ENCODE measurements at regions not wholly inside any gene's neighbourhood (a gene's known extent, or its start where the extent isn't known, plus 50 kb on each side); places are given as distances from the start of the nearest gene placed in this dataset.
"Not testable (repeated sequence)": the region's sequence is repeated elsewhere in the genome, so short reads cannot be mapped to it uniquely, and the experiment has no call there.

DNA sequence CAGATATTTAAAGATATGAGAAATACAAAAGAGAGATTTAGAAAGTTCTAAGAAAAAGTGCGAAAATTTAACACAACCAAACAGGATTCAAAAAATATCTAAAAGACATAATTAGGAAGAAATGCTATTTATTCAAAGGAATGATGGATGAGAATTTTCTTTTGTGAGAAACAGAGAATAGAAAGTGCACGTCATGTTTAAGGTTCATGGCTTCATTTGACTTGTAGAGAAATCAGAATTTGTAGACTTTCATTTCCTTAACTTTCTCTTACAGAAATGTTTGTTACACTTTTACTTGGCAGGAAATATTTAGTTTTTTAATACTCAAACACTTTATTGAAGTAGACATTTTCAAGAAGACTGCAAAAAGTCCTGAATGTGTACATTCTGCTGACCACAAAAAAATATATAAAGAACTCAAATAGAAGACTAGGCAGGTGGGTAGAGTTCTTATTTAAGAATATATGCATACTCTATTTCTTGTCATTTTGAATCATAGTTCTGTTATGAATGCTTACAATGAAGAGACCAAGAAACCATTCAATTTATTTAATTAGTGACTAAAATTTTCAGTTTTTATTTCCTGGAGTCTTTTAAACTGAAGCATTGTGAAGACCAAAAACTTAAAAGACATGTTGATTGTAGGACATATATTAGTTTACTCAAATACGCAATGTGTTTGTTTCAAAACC is 710.5 kb upstream of the HS3ST5 start:
- no peak for DNase-seq

DNA sequence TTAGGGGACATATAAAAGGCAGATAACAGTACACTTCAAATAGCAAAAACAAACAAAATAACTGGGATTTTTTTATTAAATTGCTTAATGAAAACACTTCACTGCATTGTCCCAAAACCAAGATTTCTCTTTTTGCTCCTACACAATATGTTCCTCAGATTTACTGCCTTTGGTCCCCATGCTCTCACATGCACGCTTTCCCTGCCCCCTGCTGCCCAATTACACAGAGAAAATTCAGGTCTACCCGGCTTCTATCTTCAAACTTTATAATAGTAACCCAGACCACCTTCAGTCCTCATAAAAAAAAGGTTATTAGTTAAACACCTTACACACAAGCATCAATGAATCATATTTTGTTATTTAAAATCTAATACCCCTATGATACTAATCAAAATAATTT is 673.8 kb upstream of the HS3ST5 start:
- no peak for DNase-seq

DNA sequence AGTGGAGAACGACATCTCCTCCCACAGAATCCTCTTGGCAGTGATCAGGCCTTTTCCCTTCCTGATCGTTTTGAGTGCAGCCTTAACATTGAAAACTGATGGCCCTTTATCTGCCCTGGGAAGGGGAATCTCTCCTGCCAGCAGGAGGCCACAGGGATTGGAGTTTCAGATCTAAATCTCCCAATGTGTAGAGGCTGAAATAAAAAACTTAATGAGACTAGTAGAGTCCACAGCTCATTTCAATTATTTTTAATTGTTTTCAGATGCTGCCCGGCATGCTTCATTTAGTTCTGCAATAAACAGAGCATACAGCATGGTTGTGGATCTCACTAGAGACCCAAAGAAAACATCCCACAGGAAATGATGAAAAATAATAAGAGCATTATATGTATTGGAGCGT is 662.2 kb upstream of the HS3ST5 start:
- peak; percentile 1 for DNase-seq

DNA sequence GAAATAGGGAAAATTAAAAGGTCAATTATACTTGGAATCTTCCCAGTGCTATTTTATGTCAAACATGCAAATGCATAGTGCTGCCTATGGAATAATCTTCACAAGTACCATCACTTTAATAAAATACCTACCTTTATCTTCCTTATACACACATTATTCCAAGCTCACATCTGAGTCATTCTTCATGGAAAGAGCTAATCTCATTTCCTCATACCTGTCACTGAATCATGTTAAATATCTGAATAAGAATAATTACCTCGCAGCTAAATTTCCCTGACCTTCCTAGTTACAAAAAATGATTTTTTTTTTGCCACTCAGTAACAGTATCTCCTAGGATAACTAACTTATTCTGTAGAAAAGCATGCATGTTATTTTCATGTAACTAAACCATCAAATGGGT is 661.4 kb upstream of the HS3ST5 start:
- DNase-seq = no peak

DNA sequence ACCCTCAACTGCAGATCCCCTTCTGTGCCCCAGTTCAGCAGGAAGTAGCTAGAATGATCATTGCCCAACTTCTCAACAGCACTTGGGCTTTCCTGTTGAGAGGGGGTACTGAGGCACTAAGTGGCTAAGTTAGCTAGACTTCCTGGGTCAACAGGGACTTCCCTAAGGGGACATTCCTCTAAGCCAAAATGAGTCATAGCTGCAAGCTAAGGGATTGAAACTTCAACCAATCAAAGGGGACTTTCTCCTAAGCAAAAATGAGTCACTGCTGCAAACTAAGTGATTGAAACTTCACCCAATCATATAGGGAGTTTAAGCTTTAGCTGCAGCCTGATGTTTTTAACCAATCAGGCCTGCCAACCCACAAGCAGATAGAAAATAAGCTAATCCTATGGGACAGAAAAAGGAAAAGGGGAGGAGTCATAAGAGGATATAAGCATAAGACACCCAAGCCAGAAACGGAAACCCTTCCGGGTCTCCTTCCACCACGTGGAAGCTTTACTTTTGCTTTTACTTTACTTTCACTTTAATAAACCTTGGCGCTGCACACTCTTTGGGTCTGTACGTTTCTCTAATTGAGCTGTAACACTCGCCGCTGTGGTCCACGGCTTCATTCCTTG is 659.0 kb upstream of the HS3ST5 start:
- DNase-seq = no peak

DNA sequence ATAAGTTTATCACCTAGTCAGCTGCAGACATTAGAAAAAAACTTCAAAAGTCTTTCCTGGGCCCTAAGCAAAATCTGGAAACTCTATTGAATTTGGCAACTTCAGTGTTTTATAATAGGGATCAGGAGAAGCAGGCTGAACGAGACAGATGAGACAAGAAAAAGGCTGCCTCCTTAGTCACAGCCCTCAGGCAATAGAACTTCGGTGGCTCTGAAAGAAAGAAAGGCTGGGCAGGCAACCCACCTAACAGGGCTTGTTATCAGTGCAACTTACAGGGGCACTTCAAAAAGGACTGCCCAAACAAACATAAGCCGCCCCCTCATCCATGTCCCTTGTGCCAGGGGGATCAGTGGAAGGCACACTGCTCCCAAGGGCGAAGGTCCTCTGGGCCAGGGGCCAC is 657.9 kb upstream of the HS3ST5 start:
- no peak for DNase-seq

DNA sequence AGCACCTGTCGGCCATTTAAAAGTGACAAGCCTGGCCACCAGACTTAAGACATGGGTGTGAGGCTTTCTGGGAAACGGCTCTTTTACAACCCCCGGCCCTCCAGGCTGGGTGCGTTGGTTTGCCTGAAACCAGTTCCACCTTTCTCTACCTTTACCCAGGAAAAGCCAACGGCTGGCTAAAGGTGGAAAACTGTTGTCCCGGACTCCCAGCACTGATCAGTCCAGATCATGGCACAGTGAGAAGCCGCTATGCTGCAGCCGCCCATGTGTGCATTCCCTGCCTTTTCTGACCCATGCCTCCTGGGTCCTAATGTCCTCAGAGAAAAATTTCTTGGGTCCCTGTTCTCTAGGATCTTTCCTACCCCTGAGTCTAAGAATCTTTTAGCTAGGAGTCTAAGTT is 655.7 kb upstream of the HS3ST5 start:
- DNase-seq = no peak

DNA sequence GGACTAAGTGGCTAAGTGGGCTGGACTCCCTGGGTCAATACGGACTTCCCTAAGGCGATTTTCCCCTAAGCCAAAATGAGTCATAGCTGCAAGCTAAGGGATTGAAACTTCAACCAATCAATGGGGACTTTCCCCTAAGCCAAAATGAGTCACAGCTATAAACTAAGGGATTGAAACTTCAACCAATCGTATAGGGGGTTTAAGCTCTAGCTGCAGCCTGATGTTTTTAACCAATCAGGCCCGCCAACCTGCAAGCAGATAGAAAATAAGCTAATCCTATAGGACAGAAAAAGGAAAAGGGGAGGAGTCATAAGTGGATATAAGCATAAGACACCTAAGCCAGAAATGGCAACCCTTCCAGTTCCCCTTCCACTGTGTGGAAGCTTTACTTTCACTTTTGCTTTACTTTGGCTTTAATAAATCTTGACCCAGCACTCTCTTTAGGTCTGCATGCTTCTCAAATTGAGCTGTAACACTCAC is 655.0 kb upstream of the HS3ST5 start:
- DNase-seq = no peak

DNA sequence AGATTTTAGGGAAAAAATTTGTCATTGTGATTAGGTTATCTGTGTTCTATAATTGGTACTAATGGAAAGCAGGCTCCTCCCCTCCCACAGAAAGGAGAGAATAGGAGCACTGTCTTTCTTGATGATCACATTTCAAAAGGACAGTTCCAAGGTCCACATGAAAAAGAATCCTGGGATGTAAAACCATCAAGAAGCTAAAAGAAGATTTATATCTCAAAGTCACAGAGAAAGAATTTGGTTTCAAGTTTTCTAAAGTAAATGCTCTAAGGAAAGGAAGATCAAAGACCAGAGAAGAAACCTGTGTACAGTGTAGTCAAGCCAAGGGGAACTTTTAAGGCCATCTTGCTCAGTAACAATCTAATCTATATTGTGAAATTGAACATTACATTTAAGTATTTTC is 652.7 kb upstream of the HS3ST5 start:
- no peak for DNase-seq

DNA sequence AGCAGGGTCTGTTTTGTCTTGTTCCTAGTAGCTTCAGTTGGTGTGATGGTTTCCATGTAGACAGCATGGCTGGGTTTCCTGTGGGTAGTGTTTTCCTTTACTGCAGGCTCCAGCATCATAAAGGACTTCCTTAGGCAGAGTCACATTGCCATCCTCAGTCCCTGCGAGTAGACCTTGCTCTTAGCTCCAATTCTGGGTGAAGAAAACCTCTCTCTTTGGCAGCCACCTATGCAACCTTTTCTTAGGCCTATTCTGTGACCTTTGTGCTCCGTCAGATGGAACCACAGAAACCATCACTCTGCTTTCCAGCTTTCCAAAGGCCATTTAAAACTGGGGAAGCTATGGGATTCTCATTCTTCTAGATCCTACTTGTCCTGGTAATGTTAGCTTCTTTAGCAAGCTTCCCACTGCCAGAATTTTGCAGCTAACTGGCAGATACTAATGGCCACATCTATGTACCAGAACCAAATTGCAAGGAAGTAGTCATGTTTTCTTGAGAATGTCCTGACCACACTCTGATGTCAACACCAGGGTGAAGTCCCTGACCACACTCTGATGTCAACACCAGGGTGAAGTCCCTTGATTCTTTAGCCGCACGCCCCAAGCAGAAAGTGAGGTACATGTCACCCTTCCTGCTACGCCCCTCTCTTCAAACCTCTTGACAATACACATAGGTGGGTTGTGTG is 646.6 kb upstream of the HS3ST5 start:
- DNase-seq = no peak

DNA sequence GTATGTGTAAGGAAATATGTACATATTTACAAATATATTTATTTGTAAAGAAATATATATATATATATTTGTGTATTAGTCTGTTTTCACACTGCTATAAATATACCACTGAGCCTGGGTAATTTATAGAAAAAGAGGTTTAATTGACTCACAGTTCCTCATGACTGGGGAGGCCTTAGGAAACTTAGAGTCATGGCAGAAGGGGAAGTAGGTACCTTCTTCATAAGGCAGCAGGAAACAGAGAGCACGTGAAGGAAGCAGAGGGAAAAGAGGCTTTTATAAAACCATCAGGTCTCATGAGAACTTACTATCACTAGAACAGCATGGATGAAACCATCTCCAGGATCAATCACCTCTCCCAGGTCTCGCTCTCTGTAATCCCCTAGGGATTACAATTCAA is 644.5 kb upstream of the HS3ST5 start:
- DNase-seq = no peak

DNA sequence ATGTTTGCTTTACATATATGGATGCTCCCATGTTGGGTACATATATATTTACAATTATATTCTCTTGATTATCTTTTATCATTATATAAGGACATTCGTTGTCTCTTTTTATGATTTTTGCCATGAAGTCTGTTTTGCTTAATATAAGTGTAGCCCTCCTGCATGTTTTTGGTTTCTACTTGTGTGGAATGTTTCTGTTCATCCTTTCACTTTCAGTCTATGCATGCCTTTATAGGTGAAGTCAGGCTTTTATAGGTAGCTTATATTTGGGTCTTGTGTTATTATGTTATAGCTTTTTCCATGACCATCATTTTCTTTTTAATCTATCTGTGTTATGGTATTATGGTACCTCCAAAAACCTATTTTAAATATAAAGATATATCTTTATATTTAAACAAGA is 612.5 kb upstream of the HS3ST5 start:
- DNase-seq = no peak

DNA sequence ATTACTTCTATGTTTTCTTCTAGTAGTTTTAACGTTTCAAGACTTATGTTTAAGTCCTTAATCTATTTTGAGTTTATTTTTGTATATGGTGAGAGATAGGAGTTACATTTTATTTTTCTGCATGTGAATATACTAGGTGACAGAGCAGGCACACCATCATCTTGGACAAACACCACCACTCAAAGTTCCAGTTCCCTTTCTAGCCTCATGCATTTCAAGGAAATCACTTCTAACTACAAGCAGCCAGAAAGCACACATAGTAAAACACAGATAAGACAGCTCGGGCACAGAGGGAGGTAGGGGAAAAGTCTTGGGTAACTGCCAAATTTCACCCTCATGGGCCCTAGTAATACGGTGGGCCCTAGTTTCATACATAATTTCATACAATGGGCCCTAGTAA is 609.4 kb upstream of the HS3ST5 start:
- DNase-seq = no peak

DNA sequence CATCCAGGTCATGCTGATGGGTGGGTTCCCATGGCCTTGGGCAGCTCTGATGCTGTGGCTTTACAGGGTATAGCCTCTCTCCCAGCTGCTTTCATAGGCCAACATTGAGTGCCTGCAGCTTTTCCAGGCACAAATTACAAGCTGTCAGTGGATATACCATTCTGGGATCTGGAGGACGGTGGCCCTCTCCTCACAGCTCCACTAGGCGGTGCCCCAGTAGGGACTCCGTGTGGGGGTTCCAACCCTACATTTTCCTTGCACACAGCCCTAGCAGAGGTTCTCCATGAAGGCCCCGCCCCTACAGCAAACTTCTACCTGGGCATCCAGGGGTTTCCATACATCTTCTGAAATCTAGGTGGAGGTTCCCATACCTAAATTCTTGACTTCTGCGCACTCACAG is 602.6 kb upstream of the HS3ST5 start:
- no peak for DNase-seq

DNA sequence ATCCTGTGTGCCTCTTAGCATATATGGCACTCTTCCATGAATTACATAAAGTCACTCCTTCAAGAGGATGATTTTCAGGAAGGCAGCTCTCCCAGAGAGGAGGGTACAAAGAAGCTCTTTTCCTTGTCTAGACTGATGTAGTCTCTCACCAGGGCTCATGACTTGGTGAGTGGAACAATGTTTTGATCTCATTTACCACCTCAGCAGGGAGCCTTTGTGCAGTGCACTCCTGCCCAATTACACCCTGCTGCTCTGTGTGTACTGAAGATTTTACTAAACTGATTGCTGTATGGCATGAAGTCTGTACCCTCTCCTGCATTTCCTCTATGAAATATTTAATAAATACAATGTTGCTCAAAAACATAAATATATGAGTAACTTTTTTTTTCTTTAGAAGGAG is 598.3 kb upstream of the HS3ST5 start:
- no peak for DNase-seq

DNA sequence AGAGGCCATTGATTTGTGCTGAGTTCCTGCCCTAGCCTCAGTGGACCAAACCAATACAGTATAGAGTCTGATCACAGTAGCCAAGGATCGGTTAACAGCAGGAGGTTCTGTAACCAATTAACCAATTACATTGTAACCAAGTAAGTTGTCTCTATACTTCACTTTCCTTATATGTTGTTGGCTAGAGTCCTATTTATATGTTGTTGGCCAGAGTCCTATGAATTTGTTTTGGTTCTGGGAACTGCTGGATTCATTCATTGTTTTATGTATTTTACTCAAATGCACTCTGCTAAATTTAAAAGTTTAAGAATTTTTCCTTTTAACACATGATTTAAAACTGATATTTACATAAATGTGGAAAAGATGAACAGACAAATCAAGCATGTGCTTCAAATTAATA is 597.4 kb upstream of the HS3ST5 start:
- DNase-seq = no peak

DNA sequence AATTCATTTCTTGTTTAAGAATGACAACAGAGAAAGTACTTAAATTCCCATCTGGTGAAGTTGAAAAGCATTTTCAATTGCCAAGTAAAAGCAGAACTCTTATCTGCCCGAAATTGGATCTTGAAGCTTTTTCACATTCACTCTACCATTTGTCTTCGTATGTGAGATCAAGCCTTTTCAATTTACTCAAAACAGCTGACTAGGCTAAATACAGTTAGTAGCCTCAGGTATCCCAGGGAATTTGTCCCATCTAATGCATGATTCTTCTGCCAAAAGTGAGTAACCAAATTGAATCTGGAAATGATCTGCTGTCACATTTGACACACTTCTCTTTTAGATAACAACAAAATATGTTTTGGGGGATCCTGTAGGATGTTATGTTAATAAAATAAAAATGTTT is 596.8 kb upstream of the HS3ST5 start:
- no peak for DNase-seq

DNA sequence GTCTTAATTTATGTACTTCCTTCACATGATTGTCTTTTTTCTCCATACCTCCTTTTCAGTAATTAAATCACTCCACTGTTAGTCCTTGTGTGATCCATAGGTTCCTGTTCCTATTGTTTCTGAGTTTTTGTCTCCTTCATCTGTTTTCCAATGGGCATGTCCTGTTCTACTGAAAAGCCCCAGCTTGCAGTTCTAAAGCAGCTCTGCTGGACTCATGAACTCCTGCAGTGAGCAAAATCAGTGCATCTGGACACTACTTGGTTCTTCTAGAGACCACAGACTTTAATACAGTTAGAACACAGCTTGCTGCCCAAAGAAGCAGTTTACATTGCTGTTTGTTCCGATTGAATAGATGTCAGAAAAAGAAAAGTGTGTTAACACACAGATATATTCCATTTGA is 593.3 kb upstream of the HS3ST5 start:
- no peak for DNase-seq

DNA sequence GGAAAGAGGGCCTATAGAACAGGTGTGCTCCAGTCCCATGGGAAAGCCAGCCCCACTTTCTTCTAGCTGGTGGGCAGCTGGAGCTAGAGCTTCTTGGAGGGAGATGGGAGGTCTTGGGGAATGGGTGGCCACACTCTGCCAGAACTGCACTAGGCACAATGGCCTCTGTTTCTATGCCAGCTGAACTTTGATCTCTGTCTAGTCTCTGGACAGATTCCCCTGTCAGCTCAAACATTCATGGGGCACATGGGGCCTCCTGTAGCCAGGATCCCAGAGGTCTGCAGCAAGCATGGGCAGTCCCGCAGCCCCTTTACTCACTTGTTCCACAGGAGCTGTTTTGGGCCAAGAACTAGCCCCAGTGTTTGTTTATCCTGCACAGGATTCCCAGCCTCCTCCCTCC is 591.3 kb upstream of the HS3ST5 start:
- no peak for DNase-seq

DNA sequence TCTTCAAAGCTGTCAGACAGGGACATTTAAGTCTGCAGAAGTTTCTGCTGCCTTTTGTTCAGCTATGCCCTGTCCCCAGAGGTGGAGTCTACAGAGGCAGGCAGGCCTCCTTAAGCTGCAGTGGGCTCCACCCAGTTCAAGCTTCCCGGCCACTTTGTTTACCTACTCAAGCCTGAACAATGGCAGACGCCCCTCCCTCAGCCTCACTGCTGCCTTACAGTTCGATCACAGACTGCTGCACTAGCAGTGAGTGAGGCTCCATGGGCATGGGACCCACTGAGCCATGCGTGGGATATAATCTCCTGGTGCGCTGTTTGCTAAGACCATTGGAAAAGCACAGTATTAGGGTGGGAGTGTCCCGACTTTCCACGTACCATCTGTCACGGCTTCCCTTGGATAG is 585.9 kb upstream of the HS3ST5 start:
- not testable (repeated sequence) for DNase-seq

DNA sequence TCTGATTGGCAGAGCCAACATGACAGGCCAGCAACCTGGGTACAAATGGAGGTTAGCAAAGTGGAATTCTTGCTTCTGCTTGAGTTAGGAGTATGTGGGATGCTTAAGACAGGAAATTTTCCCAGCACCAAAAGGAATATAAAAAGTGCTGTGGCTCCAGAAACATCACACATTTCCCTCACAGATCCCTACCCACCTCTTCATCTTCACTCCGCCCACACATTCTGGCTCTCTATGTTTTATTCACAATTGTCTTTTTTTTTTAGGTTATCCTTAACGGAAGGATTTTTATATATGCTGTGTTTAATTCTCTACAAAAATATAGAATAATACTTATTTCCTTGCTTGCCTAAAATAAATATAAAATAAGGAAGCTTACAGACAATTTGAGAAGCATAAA is 563.3 kb upstream of the HS3ST5 start:
- no peak for DNase-seq

DNA sequence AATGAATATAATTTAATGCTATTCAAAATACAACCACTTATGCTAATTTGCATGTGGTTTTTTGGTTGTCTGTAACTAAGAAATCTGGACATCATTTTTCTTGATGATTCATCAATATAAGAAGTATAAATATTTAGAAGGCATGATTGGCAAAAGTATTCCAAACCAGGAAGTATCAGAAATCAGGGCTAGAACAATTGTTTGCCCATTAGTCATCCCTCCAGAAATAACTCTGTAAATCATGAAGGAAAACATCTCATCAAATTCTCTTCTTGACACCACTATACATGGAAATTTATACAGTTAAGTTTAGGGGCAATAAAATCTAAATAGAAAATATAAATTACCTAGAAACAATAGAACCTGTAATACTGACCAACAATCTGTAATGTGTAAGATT is 554.7 kb upstream of the HS3ST5 start:
- DNase-seq = no peak

DNA sequence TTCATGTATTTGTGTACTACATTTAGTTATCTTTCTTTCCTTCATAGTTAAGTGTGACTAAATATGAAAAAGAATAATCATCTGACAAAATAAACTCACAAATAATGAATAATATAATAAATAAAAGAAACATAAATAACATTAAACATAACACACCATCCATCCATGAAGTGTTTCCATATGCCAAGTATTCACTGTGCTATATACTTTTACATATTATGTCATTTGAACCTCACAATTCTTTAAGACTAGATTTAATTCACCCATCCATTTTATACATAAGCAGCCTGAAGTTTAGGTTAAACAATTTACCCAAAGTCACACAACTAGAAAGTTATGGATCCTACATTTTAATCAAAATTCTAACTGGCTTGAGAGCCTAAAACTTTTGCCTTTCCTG is 549.4 kb upstream of the HS3ST5 start:
- DNase-seq = no peak

DNA sequence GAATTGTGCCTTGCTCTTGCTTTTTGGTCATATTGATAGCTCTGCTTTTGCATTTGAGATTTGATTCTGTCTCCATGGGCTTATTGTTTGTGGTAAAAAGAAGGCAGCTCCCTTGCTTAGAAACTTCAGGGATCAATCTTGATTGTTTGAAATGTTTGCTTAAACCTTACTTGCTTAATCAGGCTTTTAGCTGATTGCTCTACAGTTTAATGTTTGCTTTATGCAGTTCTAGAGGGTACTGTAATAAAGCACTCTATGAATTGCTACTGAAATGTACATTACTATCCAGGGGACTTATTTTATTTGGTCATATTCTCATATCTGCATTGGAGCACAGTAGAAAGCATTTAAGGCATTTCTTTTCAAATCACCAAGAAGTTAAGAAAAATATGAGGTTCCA is 545.4 kb upstream of the HS3ST5 start:
- no peak for DNase-seq

Data from fibroblast of upper back skin (primary cell).